ENCODE measurements at regions not wholly inside any gene's neighbourhood (a gene's known extent, or its start where the extent isn't known, plus 50 kb on each side); places are given as distances from the start of the nearest gene placed in this dataset.

DNA sequence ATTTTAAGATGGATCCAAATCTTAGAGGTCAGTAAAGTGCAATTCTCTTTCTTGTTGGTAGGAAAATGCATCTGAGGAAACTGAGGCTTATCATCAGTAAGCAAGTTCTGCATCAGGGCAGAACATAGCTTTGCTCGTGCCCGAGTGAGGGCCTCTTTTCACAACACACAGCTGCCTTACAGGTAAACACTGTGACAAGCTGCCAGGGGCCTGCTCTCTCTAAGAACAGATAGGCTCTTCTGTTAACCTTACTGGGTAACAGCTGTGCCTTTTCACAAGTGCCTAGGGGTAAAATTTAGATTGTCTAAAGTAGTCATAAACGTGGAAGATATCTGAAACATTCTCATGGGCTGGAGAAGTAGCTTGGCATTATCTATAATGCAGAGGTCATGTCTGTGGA, 118.1 kb downstream of the C3orf38 start:
- no peaks in the 10 kb centered on the region for H3K79me1 ChIP-seq (ENCODE audit: low read depth, low read length)
- whole genome bisulfite sequencing, 2 experiments (ENCODE audit: extremely low coverage in 1 of 2, insufficient coverage in 1 of 2, insufficient read length in 1 of 2, insufficient replicate concordance in 2 of 2, low coverage in 1 of 2, low lambda C conversion rate in 2 of 2, missing lambda C conversion rate in 1 of 2) = 61% methylated on average over 3 of the region's 3 CpGs; no CpG with 5 or more reads in 1 of the 2 experiments
- no peak overlapping the region for H3K23ac ChIP-seq (ENCODE audit: insufficient read length)
- no peak overlapping the region for H2AK5ac ChIP-seq (ENCODE audit: low read depth, low read length)
- no peak overlapping the region for H2BK5ac ChIP-seq (ENCODE audit: low read depth, low read length)
- no peak overlapping the region for H3K4me3 ChIP-seq (ENCODE audit: extremely low read depth in 1 of 4, insufficient read depth in 2 of 4, low read depth in 3 of 4, low read length in 4 of 4)
- no peak overlapping the region for H3K18ac ChIP-seq (ENCODE audit: extremely low read depth, low read length)
- H2BK12ac ChIP-seq (ENCODE audit: low read depth, low read length) = no peak overlapping the region
- H3K4me1 ChIP-seq (replicated peaks in 1 of 4; ENCODE audit: control insufficient read depth in 3 of 4, insufficient read depth in 4 of 4, low read length in 3 of 4) = no peaks in the 10 kb centered on the region
- no peak overlapping the region for H4K8ac ChIP-seq (ENCODE audit: extremely low read depth, insufficient read depth, low read length)
- no peaks in the 10 kb centered on the region for H4K20me1 ChIP-seq (replicated peaks in 1 of 2; ENCODE audit: control insufficient read depth in 1 of 2, insufficient read depth in 2 of 2, low read length in 2 of 2)
- H3K4ac ChIP-seq (replicated peaks; ENCODE audit: insufficient read length, low read depth, low read length) = no peak overlapping the region
- no peak overlapping the region for H3K4me2 ChIP-seq (ENCODE audit: insufficient read depth in 1 of 2, low read depth in 2 of 2, low read length in 2 of 2)
- no peak overlapping the region for H4K5ac ChIP-seq (ENCODE audit: insufficient read length, low read depth, low read length)
- H3K79me2 ChIP-seq (ENCODE audit: control insufficient read depth in 1 of 2, insufficient read depth in 2 of 2, low read length in 2 of 2) = no peaks in the 10 kb centered on the region
- TF ChIP-seq SIRT6 (IDR thresholded peaks at IDR 0.05; ENCODE audit: low read length) = no peak
- no peak for TF ChIP-seq CREB1 (IDR thresholded peaks at IDR 0.05)
- no peak for TF ChIP-seq POLR2A (IDR thresholded peaks at IDR 0.05; ENCODE audit: control extremely low read depth in 1 of 2, low read depth in 2 of 2, low read length in 2 of 2)
- TF ChIP-seq YY1 (IDR thresholded peaks at IDR 0.05; ENCODE audit: low read depth, low read length) = no peak
- TF ChIP-seq RFX5 (IDR thresholded peaks at IDR 0.05; ENCODE audit: borderline replicate concordance, low read depth, low read length) = no peak
- TF ChIP-seq TEAD4 (IDR thresholded peaks at IDR 0.05; ENCODE audit: low read depth, low read length) = no peak
- TF ChIP-seq CEBPB (IDR thresholded peaks at IDR 0.05; ENCODE audit: low read depth, low read length) = no peak
- no peak for TF ChIP-seq NRF1 (IDR thresholded peaks at IDR 0.05; ENCODE audit: low read depth, low read length)
- TF ChIP-seq TAF7 (optimal IDR thresholded peaks at IDR 0.05; ENCODE audit: borderline replicate concordance, low read depth, low read length) = no peak
- TF ChIP-seq, protein P1, sequence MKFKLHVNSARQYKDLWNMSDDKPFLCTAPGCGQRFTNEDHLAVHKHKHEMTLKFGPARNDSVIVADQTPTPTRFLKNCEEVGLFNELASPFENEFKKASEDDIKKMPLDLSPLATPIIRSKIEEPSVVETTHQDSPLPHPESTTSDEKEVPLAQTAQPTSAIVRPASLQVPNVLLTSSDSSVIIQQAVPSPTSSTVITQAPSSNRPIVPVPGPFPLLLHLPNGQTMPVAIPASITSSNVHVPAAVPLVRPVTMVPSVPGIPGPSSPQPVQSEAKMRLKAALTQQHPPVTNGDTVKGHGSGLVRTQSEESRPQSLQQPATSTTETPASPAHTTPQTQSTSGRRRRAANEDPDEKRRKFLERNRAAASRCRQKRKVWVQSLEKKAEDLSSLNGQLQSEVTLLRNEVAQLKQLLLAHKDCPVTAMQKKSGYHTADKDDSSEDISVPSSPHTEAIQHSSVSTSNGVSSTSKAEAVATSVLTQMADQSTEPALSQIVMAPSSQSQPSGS (IDR thresholded peaks at IDR 0.05; ENCODE audit: low read length) = no peak
- TF ChIP-seq CHD1 (IDR thresholded peaks at IDR 0.05; ENCODE audit: low read depth, low read length) = no peak
- ChIA-PET CTCF (ENCODE audit: partially characterized antibody) (interaction anchor here (1.0 kb wide), 1 partner anchor 13 kb away, joined by 4 read pairs; no protein-coding TSS in a partner anchor), POLR2A (ENCODE audit: partially characterized antibody) (no interaction called here)
- H2AFZ ChIP-seq (ENCODE audit: low read length) = 0 out of 2 replicates have a peak overlapping the region, but pooled peaks have one; percentile 30
- H2BK15ac ChIP-seq (ENCODE audit: low read length) = no peak overlapping the region
- H3K56ac ChIP-seq (replicated peaks; ENCODE audit: insufficient read length, low read depth, low read length) = no peak overlapping the region
- no peaks in the 10 kb centered on the region for H3K36me3 ChIP-seq (ENCODE audit: control insufficient read depth in 2 of 4, insufficient read depth in 4 of 4, low read length in 3 of 4)
- H3K23me2 ChIP-seq (ENCODE audit: low read depth, low read length) = peaks cover 2% of the 10 kb centered on the region; the same call in 1 of the 2 replicates
- H3K27ac ChIP-seq (ENCODE audit: low read depth, low read length) = no peak overlapping the region
- no peak overlapping the region for H2BK120ac ChIP-seq (replicated peaks; ENCODE audit: low read depth, low read length)
- no peak overlapping the region for H4K91ac ChIP-seq (replicated peaks; ENCODE audit: insufficient read length, low read length)
- no peaks in the 10 kb centered on the region for H3K9me3 ChIP-seq (ENCODE audit: insufficient read depth in 2 of 2, low read depth in 1 of 2, low read length in 1 of 2)
- no peak overlapping the region for H2BK20ac ChIP-seq (ENCODE audit: low read length)
- DNase-seq (ENCODE audit: low read depth in 1 of 2, low spot score in 2 of 2) = no peak
- no peak overlapping the region for H3K14ac ChIP-seq (ENCODE audit: insufficient read length)
- no peaks in the 10 kb centered on the region for H3K27me3 ChIP-seq (replicated peaks in 1 of 4; ENCODE audit: control insufficient read depth in 3 of 4, extremely low read depth in 1 of 4, insufficient read depth in 3 of 4, low read length in 3 of 4)
- FAIRE-seq = no peak
- H3K9ac ChIP-seq (replicated peaks in 1 of 4; ENCODE audit: extremely low read depth in 1 of 4, low read depth in 3 of 4, low read length in 3 of 4) = no peak overlapping the region

Data from H1 (cell line).